ENCODE measurements at regions not wholly inside any gene's neighbourhood (a gene's known extent, or its start where the extent isn't known, plus 50 kb on each side); places are given as distances from the start of the nearest gene placed in this dataset.

- TF ChIP-seq CTCF (IDR thresholded peaks at IDR 0.05; ENCODE audit: extremely low read depth, missing control alignments): no peak
- DNase-seq (ENCODE audit: low spot score): no peak
Measured at GRCh38 chr13:63156816-63157215, 1741.2 kb upstream of the PCDH20 start.

- DNase-seq (ENCODE audit: low spot score): no peak
- TF ChIP-seq CTCF (IDR thresholded peaks at IDR 0.05; ENCODE audit: extremely low read depth, missing control alignments): no peak
Measured at GRCh38 chr13:63149375-63149774, 1733.7 kb upstream of the PCDH20 start.

GRCh38 chr13:63139277-63139676 lies 1723.6 kb upstream of the PCDH20 start:
- no peak for DNase-seq (ENCODE audit: low spot score)
- TF ChIP-seq CTCF (IDR thresholded peaks at IDR 0.05; ENCODE audit: extremely low read depth, missing control alignments): no peak

- no peak for DNase-seq (ENCODE audit: low spot score)
- TF ChIP-seq CTCF (IDR thresholded peaks at IDR 0.05; ENCODE audit: extremely low read depth, missing control alignments): no peak
Measured at GRCh38 chr13:63129995-63130394, 1714.3 kb upstream of the PCDH20 start.

- TF ChIP-seq CTCF (IDR thresholded peaks at IDR 0.05; ENCODE audit: extremely low read depth, missing control alignments): no peak
- no peak for DNase-seq (ENCODE audit: low spot score)
Measured at GRCh38 chr13:63128716-63129115, 1713.1 kb upstream of the PCDH20 start.

- TF ChIP-seq CTCF (IDR thresholded peaks at IDR 0.05; ENCODE audit: extremely low read depth, missing control alignments): no peak
- no peak for DNase-seq (ENCODE audit: low spot score)
Measured at GRCh38 chr13:63124863-63125262, 1709.2 kb upstream of the PCDH20 start.

GRCh38 chr13:63120883-63121282 lies 1705.2 kb upstream of the PCDH20 start:
- no peak for TF ChIP-seq CTCF (IDR thresholded peaks at IDR 0.05; ENCODE audit: extremely low read depth, missing control alignments)

More at GRCh38 chr13:63120883-63121282, 1705.2 kb upstream of the PCDH20 start:
- no peak for DNase-seq (ENCODE audit: low spot score)
